ENCODE measurements at regions not wholly inside any gene's neighbourhood (a gene's known extent, or its start where the extent isn't known, plus 50 kb on each side); places are given as distances from the start of the nearest gene placed in this dataset.

GRCh38 chr10:108696792-108697477, 1226.4 kb downstream of the XPNPEP1 start:
- intact Hi-C loops (cut with DNase I), result no loop called here
- Histone ChIP-seq H3K27ac (replicated peaks in 1 of 4) (no peak overlapping the region), H3K9me3 (no peaks in the 10 kb centered on the region), H3K4me1 (no peaks in the 10 kb centered on the region), H3K4me3 (no peak overlapping the region), H3K36me3 (no peaks in the 10 kb centered on the region), H3K27me3 (no peaks in the 10 kb centered on the region)
- DNase-seq (ENCODE audit: extremely low spot score), result no peak
- TF ChIP-seq CTCF (IDR thresholded peaks at IDR 0.05) (no peak), POLR2A (IDR thresholded peaks at IDR 0.05; ENCODE audit: low read depth) (no peak), EP300 (IDR thresholded peaks at IDR 0.05) (no peak), POLR2AphosphoS5 (IDR thresholded peaks at IDR 0.05) (no peak)
- WGBS, result 92% methylated on average over 4 of the region's 4 CpGs

- intact Hi-C loops (cut with DNase I), result no loop called here
- Histone ChIP-seq H3K36me3 (no peaks in the 10 kb centered on the region), H3K9me3 (no peaks in the 10 kb centered on the region), H3K4me1 (no peaks in the 10 kb centered on the region), H3K4me3 (no peak overlapping the region), H3K27ac (replicated peaks in 1 of 4) (no peak overlapping the region), H3K27me3 (no peaks in the 10 kb centered on the region)
- 88% methylated on average over 1 of the region's 1 CpG for WGBS
- DNase-seq (ENCODE audit: extremely low spot score), result no peak
- TF ChIP-seq CTCF (IDR thresholded peaks at IDR 0.05), result no peak
- TF ChIP-seq POLR2A (IDR thresholded peaks at IDR 0.05; ENCODE audit: low read depth), result no peak
- TF ChIP-seq POLR2AphosphoS5 (IDR thresholded peaks at IDR 0.05), result no peak
- no peak for TF ChIP-seq EP300 (IDR thresholded peaks at IDR 0.05)
These were observed 1232.2 kb downstream of the XPNPEP1 start for GRCh38 chr10:108691126-108691525.

- Histone ChIP-seq H3K27me3 (no peaks in the 10 kb centered on the region), H3K36me3 (no peaks in the 10 kb centered on the region), H3K4me3 (no peak overlapping the region), H3K4me1 (no peaks in the 10 kb centered on the region), H3K27ac (replicated peaks in 1 of 4) (no peak overlapping the region), H3K9me3 (no peaks in the 10 kb centered on the region)
- 93% methylated on average over 6 of the region's 6 CpGs for WGBS
- intact Hi-C loops (cut with DNase I), result no loop called here
- TF ChIP-seq EP300 (IDR thresholded peaks at IDR 0.05) (no peak), CTCF (IDR thresholded peaks at IDR 0.05) (no peak), POLR2AphosphoS5 (IDR thresholded peaks at IDR 0.05) (no peak), POLR2A (IDR thresholded peaks at IDR 0.05; ENCODE audit: low read depth) (no peak)
- DNase-seq (ENCODE audit: extremely low spot score), result no peak
These were observed 1232.8 kb downstream of the XPNPEP1 start for GRCh38 chr10:108690530-108690929.

- intact Hi-C loops (cut with DNase I), result no loop called here
- DNase-seq (ENCODE audit: extremely low spot score), result no peak
- TF ChIP-seq POLR2AphosphoS5 (IDR thresholded peaks at IDR 0.05) (no peak), EP300 (IDR thresholded peaks at IDR 0.05) (no peak), POLR2A (IDR thresholded peaks at IDR 0.05; ENCODE audit: low read depth) (no peak), CTCF (IDR thresholded peaks at IDR 0.05) (no peak)
These were observed 1233.4 kb downstream of the XPNPEP1 start for GRCh38 chr10:108689891-108690290.

GRCh38 chr10:108688314-108688713, 1235.0 kb downstream of the XPNPEP1 start:
- 86% methylated on average over 2 of the region's 2 CpGs for WGBS
- Histone ChIP-seq H3K9me3 (no peaks in the 10 kb centered on the region), H3K4me3 (no peak overlapping the region), H3K27me3 (no peaks in the 10 kb centered on the region), H3K27ac (replicated peaks in 1 of 4) (no peak overlapping the region), H3K4me1 (no peaks in the 10 kb centered on the region), H3K36me3 (no peaks in the 10 kb centered on the region)
- intact Hi-C loops (cut with DNase I), result no loop called here
- no peak for DNase-seq (ENCODE audit: extremely low spot score)
- TF ChIP-seq CTCF (IDR thresholded peaks at IDR 0.05), result no peak
- no peak for TF ChIP-seq EP300 (IDR thresholded peaks at IDR 0.05)
- no peak for TF ChIP-seq POLR2AphosphoS5 (IDR thresholded peaks at IDR 0.05)
- TF ChIP-seq POLR2A (IDR thresholded peaks at IDR 0.05; ENCODE audit: low read depth), result no peak

More at GRCh38 chr10:108689891-108690290, 1233.4 kb downstream of the XPNPEP1 start:
- Histone ChIP-seq H3K27me3 (no peaks in the 10 kb centered on the region), H3K27ac (replicated peaks in 1 of 4) (no peak overlapping the region), H3K4me1 (no peaks in the 10 kb centered on the region), H3K4me3 (no peak overlapping the region), H3K9me3 (no peaks in the 10 kb centered on the region), H3K36me3 (no peaks in the 10 kb centered on the region)
